ENCODE measurements at regions not wholly inside any gene's neighbourhood (a gene's known extent, or its start where the extent isn't known, plus 50 kb on each side); places are given as distances from the start of the nearest gene placed in this dataset.

- TF ChIP-seq, protein P1, sequence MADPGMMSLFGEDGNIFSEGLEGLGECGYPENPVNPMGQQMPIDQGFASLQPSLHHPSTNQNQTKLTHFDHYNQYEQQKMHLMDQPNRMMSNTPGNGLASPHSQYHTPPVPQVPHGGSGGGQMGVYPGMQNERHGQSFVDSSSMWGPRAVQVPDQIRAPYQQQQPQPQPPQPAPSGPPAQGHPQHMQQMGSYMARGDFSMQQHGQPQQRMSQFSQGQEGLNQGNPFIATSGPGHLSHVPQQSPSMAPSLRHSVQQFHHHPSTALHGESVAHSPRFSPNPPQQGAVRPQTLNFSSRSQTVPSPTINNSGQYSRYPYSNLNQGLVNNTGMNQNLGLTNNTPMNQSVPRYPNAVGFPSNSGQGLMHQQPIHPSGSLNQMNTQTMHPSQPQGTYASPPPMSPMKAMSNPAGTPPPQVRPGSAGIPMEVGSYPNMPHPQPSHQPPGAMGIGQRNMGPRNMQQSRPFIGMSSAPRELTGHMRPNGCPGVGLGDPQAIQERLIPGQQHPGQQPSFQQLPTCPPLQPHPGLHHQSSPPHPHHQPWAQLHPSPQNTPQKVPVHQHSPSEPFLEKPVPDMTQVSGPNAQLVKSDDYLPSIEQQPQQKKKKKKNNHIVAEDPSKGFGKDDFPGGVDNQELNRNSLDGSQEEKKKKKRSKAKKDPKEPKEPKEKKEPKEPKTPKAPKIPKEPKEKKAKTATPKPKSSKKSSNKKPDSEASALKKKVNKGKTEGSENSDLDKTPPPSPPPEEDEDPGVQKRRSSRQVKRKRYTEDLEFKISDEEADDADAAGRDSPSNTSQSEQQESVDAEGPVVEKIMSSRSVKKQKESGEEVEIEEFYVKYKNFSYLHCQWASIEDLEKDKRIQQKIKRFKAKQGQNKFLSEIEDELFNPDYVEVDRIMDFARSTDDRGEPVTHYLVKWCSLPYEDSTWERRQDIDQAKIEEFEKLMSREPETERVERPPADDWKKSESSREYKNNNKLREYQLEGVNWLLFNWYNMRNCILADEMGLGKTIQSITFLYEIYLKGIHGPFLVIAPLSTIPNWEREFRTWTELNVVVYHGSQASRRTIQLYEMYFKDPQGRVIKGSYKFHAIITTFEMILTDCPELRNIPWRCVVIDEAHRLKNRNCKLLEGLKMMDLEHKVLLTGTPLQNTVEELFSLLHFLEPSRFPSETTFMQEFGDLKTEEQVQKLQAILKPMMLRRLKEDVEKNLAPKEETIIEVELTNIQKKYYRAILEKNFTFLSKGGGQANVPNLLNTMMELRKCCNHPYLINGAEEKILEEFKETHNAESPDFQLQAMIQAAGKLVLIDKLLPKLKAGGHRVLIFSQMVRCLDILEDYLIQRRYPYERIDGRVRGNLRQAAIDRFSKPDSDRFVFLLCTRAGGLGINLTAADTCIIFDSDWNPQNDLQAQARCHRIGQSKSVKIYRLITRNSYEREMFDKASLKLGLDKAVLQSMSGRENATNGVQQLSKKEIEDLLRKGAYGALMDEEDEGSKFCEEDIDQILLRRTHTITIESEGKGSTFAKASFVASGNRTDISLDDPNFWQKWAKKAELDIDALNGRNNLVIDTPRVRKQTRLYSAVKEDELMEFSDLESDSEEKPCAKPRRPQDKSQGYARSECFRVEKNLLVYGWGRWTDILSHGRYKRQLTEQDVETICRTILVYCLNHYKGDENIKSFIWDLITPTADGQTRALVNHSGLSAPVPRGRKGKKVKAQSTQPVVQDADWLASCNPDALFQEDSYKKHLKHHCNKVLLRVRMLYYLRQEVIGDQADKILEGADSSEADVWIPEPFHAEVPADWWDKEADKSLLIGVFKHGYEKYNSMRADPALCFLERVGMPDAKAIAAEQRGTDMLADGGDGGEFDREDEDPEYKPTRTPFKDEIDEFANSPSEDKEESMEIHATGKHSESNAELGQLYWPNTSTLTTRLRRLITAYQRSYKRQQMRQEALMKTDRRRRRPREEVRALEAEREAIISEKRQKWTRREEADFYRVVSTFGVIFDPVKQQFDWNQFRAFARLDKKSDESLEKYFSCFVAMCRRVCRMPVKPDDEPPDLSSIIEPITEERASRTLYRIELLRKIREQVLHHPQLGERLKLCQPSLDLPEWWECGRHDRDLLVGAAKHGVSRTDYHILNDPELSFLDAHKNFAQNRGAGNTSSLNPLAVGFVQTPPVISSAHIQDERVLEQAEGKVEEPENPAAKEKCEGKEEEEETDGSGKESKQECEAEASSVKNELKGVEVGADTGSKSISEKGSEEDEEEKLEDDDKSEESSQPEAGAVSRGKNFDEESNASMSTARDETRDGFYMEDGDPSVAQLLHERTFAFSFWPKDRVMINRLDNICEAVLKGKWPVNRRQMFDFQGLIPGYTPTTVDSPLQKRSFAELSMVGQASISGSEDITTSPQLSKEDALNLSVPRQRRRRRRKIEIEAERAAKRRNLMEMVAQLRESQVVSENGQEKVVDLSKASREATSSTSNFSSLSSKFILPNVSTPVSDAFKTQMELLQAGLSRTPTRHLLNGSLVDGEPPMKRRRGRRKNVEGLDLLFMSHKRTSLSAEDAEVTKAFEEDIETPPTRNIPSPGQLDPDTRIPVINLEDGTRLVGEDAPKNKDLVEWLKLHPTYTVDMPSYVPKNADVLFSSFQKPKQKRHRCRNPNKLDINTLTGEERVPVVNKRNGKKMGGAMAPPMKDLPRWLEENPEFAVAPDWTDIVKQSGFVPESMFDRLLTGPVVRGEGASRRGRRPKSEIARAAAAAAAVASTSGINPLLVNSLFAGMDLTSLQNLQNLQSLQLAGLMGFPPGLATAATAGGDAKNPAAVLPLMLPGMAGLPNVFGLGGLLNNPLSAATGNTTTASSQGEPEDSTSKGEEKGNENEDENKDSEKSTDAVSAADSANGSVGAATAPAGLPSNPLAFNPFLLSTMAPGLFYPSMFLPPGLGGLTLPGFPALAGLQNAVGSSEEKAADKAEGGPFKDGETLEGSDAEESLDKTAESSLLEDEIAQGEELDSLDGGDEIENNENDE (IDR thresholded peaks at IDR 0.05; ENCODE audit: insufficient replicate concordance, low read length), result no peak
- TF ChIP-seq HDAC2 (IDR thresholded peaks at IDR 0.05; ENCODE audit: borderline replicate concordance in 1 of 2, low read depth in 2 of 2, low read length in 2 of 2), result no peak
These were observed 272.2 kb downstream of the KIF4B start (continued) for GRCh38 chr5:155285706-155286105.

All from H1 (cell line).